ENCODE measurements at regions not wholly inside any gene's neighbourhood (a gene's known extent, or its start where the extent isn't known, plus 50 kb on each side); places are given as distances from the start of the nearest gene placed in this dataset.

DNA sequence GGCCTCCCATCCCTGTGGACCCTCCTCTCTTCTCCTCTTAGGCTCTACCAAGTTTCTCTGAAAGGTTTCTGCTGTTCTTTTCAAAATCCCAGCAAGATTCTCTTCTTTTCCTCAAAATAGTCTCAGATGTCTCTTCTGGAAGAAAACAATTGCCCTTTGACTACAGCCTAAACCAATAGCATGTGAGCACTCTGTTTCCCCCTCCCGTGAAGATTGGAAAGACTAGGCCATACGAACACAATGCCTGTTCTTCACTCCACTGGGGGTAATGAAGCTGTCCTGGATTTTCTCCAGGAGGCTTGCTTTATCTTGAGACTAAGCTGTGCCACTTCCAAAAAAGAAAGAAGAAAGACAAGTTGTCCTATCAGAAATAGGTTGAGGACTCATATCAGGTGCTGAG, 178.7 kb upstream of the MCTP2 start:
- DNase-seq = no peak

DNA sequence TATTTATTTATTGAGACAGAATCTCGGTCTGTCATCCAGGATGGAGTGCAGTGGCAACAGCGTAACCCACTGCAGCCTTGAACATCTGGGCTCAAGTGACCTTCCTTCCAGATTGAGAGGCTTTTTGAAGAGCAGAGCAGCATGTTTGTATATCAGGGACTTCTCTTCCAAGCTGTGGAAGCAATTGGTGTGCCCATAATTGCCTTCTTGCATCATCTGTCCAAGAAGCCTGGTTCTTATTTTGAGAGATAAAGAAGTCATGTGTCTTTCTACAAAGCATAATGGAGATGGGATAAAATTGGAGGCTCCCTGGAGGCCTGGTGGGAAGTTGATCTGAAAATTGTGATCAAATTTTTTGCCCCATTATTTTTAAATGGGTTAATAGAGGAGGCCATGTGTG, 183.8 kb upstream of the MCTP2 start:
- DNase-seq = no peak

DNA sequence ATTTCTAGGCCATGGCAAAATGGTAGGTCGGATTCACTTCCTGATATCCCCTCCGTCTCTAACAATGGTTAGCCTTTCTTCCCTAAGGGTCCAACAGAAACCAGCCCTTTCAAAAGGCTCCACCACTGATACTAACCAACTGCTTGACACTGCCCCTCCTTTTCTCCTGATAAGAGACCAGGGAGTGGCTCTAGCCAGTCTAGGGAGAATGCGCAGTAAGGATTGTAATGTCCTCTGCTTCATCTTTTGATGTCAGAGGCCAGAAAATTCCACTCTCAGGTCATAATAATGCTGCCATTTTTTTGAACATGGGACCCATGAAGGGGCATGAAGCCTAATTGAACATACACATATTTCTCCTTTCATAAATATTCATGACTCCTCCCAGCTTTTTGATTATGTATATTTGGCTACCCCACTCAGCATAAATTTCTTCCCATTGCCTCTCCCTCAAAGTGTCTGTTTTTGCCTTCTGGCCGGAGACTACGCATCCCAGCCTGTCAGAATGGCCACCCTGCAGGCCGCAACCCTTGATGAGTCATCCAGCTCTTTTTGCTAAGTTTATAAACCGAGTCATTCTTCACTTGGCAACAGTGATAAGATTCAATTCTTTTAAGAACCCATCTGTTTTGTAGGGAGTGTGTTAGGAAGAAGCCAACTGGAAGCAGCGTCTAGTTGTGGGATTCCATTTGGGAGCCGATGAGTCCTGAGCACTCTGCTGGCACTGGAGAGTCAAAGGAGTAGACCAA, 189.0 kb upstream of the MCTP2 start:
- DNase-seq = no peak

DNA sequence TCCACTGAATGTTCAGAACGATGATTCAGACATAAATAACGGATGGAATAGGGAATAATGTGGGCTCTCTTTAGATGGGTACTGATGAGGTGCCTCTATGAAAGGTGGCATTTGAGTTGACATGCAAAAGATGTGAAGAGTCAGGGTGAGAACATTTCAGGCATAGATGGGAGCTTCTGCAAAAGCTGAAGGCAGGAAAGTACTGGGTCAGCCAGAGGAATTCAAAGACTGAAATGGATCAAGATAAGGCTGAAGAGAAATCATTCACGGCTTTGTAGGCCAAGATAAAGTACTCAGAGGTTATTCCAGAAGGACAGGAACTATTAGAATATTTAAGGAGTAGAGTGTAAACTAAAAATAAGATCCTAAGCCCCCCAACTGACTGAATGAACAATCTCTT, 189.6 kb upstream of the MCTP2 start:
- DNase-seq = no peak

DNA sequence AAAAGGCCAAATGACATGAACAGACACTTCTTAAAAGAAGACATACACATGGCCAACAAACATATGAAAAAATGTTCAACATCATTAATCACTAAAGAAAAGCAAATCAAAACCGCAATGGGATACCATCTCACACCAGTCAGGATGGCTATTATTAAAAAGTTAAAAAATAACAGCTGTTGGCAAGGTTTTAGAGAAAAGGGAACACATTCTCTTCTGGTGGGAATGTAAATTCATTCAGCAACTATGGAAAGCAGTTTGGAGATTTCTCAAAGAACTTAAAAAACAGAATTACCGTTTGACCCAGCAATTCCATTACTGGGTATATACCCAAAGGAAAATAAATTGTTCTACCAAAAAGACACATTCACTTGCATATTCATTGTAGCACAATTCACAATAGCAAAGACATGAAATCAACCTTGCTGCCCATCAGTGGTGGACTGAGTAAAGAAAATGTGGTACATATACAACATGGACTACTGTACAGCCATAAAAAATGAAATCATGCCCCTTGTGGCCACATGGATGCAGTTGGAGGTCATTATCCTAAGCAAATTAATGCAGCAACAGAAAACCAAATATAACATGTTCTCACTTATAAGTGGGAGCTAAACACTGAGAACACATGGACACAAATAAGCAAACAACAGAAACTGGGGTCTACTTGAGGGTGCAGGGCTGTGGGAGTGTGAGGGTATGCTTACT, 190.7 kb upstream of the MCTP2 start:
- no peak for DNase-seq

DNA sequence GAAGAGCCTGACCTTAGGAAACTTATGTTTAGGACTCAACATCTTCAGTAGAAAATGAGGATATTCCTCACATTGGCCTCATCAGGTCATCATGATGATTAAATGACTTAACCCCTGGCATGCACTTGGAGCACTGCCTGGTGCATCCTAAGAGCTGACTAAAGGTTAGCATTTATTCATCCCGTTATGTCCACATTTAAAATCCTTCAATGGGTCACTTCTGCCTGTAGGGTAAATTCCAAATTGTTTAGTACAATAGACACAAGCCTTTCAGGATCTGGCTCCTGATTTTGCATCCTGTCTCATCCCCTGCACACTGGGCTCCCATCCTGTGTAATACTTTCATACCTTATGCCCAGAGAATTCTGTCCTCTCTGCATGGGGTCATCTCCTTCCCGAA, 195.2 kb upstream of the MCTP2 start:
- no peak for DNase-seq

DNA sequence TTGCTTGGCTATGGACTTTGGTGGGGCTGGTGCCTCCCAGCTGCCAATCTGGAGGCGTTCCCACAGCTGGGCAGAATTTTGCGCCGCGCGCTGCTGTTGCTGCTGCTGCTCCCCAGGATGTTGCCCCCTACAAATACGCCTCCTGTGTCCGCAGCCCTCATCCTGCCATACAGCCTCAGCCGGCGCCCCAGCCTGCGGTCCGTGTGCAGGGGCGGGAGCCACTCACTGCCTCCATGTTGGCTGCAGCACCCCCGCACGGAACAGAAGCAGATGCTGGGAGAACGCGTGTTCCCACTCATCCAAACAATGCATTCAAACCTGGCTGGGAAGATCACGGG, 197.7 kb upstream of the MCTP2 start:
- no peak for DNase-seq

DNA sequence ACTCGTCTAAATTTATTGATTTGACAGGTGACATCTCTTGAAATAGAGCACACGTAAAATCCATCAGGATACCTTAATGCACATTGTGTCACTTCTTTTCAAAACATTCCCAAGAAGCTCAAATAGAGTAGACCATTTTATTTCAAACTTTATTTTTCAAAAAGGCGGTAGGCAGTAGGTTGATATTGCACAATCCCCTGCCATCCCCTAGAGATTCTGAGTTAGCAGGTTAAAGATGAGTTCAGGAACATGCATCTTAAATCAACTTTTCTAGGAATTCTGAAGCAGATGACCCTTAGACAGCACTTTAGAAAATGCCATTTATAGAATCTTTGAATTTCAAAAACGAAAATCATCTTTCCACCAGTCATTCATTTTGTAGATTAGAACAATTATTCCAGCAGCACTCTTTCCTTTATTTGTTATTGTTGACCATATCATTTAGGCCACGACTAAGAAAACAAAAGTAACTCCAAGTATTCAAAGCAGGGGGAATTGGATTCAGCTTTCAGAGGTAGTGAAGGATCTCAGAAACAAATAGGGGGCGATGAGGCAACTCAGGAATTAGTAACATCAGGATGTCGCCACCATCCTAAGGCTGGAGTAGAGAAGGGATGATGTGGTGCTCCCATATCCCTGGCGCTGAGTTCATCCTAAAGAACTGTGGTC, 198.2 kb upstream of the MCTP2 start:
- no peak for DNase-seq

DNA sequence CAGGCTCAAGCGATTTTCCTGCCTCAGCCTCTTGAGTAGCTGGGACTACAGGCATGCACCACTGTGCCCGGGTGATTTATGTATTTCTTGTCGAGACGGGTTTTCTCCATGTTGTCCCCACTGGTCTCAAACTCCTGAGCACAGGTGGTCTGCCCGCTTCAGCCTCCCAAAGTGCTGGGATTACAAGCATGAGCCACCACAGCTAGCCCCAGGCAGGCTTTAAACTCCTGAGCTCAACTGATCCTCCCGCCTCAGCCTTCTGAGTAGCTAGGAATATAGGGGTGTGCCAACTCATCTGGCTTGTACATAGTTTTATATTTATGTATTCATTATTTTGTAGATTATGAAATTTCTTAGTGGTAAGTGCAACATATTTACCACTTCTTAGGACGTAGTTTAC, 198.8 kb upstream of the MCTP2 start:
- no peak for DNase-seq

DNA sequence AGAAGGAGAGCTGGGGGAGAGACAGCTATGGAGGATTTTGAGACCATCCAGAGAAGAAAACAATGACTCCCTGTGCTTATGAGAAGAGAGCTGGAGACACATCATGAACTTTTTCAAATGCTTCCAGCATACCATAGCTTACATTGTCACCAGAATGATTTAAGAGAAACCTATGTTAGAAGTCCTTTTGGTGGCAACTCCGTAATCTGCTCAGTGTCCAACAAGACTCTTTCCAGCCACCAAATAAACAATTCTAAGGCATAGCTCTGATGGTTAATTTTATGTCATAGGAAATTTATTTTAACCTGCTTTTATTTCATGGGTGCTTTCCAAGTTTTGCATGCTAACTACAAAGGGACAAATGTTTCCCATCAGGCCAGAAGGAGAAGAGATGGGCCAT, 200.3 kb upstream of the MCTP2 start:
- no peak for DNase-seq

DNA sequence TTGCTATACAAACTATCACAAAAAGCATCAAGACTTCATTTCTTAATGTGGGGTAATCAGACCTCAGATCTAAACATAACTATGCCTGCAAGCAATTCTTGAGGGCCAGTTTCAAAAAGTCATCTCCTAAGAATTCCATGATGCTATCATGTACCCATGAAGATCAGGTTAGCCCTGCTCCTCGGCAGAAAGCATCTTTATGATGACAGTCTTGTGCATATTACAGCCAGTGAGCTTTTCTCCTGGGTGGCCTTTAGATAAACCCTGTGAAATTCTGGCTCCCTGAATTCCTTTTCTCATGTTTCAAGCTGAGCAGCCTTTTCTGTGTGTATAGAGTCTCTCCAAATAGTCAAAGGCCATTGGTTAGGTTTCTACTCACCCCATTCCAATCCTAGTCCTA, 201.9 kb upstream of the MCTP2 start:
- no peak for DNase-seq

DNA sequence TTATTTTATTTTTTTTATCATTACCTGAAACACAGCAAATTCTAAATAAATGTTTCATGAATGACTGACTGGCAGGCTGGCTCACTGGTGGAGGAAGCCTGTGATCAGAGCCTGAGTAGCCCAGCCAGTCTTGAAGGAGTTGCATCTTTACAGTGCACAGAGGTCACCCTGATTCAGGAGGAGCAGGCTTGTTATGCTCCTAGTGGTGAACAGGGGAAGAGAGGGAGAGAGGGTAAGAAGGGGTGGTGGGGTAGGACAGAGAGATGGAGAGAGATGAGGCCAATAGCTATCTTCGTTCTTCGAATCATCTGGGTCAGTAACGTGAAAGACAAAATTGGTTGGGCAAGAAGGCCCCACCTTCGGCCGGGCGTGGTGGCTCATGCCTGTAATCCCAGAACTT, 202.6 kb upstream of the MCTP2 start:
- no peak for DNase-seq

DNA sequence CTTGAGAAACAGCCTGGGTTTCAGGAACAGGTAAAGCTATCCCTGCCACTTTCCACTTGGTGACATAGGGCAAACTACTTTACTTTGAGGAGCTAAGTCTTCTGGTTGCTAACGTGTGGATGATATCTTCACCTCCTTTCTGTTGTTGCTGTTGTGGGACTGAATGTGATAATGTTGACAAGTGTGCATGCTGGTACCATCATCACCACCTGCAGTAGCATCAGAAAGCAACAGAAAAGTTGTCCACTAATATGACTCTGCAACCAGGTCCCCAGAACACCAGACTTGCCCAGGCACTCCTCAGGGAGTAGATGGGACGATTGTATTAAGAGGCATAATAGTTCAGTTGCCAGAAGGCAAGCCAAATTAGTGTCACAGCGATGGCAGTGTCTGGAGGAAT, 203.2 kb upstream of the MCTP2 start:
- no peak for DNase-seq

DNA sequence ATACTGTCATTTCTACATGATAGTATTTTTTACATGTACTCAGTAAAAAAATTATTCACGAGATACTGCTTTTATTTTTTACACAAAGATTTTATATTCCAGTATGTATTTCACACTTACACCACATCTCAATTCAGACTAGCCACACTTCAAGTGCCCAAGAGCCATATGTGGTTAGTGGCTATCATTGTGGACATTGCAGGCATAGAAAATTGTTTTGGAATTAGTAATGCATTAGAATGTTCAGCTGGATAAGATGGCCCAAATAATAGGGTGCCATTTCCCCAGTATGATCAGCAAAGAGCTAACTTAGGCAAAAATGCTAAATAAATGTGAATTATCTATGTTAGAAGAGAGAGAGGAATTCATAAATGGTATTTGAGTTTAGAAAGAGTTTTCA, 203.8 kb upstream of the MCTP2 start:
- DNase-seq = no peak

DNA sequence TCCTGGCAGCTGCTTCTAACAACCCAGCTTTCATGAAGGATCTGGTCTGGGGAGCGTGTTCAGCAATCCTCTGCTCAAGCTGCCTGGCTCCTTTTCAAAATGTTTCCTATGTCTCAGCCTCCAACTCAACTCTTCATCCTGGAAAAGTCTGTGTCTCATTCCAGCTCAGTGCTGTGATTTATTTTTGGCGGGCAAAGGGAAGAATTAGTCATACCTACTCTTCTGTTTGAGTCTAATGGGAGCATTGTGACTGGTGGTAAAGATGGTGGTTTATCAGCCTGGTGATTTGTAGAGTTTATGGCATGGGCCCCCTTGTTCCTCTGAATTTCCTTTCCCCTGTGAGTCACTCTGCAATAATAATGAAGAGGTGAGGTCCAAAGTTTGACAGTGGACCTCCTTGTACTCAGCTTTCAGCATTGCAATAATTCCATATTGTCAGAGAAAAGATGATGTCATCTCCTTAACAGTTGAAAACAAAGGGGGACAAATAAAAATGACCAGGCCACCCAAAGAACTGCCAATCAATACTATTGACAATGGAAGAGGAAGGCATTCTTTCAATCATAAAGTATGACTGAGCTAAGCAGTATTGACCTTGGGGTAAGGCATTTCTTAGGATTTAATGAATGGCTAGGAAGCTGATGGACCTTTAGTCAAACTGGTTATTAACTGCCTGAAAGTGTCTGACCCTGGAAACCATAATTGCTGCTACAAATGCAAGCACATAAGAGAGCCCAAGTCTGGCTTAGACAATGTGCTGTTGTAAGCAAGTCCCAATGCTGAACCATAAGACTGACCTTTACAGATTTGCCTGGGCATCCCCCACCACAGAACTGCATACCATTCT, 204.7 kb upstream of the MCTP2 start:
- DNase-seq = no peak

DNA sequence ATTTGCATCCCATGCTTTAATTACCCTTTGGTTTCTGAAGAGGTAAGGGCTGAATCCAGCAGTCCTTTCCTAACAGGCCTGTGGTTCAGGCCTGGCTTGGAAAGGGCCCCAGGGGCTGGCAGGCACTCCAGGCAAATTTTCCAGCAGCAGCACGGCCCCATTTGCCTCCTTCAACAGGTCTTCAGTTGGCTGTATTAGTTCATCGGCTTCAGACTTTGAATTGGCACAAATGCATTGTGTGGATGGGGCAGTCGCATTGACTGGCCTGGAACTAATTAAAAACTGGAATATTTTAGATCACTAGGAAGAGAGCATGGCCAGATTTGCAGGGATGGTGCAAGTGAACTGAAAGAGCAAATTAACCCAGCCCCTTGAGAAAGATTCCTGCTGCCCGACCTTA, 207.8 kb upstream of the MCTP2 start:
- DNase-seq = no peak

DNA sequence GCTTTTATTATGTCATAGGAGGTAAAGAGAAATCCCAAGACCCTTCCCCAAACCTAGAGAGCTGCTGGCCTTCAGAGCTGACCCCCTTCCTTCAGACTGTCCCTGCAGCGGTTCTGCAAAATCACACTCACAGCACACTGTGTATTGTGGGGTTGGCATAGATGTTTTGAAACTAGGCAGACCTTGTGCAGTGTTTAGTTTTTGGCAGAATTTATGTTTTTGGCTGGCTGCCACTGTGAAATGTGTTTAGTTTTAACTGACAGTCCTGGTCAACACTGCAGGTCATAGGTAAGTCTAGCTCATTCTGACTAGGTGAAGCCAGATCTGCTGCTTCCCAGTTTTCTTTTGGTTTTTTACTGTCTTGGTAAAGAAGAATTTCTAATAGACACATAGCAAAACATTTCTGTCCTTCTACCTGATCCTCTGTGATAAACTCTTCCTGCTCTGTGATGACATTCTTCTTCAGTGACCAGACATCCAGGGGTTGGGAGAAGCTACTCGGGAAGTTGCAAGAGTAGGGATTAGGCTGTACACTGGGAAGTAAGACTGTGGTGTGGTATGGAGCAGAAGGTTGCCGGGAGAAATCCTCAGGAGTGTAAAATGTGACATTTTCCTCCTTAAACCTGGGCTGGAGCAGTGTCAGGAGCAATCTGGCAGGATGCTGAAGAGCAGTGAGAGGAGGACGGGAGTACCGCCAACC, 209.6 kb upstream of the MCTP2 start:
- no peak for DNase-seq

DNA sequence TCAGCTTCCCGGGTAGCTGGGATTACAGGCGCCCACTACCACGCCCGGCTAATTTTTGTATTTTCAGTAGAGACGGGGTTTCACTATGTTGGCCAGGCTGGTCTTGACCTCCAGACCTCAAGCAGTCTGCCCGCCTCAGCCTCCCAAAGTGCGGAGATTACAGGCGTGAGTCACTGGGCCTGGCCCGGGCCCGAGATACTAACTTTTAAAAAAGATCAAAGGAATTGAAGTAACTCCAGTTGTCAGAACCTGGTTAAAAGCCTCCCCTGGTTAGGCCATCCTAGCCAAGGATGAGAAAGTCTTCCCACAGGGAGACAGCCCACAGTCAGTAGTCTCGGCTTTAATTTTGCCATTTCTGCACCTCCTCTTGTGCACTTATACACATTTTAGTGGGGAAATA, 212.3 kb upstream of the MCTP2 start:
- DNase-seq = no peak

DNA sequence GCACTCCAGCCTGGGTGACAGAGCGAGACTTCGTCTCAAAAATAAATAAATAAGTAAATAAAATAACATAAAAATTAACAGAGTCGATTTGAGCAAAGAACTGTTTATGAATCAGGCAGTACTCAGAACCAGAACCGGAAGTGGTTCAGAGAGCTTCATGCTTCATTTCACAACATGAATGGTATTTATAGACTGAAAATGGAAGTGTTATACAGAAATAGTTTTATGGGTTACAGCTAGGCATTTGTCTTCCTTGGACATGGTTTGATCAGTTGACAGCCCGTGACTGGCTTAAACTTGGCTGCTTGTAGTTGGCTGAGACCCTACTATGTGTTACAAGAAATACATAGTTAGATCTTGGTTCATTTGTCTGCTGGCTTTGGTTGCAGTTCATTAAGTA, 216.0 kb upstream of the MCTP2 start:
- no peak for DNase-seq

DNA sequence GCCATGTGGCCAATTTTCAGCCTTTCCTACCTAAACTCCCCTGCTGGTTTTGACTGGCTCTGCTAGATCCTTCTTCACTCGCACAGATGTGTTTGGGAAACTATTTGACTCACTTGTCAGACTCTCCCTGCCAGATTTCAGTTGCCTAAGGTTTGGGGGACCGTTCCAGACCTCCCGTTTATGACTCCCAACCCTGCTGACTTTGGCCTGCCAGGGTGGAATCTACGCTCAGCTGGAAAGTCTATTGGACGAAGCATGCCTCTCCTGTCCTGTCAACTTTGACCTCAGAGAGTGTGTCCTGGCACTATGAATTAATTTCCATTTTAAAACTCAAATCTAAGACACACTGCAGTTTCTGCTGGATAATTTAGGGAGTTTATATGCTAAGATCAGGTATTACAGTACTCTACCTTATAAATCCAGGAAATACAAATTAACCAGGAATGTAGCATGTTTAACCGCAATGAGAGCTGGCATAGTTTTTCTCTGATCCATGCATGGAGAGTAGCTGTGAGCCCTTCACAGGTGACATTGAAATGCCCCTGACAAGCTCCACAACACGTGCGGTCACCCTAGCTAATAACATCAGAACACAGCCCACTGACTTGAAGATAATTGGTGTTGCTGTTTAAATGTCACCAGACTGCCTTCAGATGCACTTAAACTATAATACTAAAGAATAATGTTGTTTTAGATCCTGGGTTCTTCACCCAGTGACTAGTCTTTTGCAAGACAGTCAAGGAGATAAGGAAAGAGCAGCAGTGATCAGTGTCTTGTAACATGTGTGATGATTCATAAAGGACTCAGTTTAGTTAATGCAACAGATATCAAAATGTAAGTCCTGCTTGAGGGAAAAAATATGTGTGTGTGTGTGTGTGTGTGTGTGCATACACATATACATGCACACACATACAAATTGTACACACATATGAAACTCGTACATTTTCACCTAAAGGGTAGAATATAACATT, 223.0 kb upstream of the MCTP2 start:
- no peak for DNase-seq

DNA sequence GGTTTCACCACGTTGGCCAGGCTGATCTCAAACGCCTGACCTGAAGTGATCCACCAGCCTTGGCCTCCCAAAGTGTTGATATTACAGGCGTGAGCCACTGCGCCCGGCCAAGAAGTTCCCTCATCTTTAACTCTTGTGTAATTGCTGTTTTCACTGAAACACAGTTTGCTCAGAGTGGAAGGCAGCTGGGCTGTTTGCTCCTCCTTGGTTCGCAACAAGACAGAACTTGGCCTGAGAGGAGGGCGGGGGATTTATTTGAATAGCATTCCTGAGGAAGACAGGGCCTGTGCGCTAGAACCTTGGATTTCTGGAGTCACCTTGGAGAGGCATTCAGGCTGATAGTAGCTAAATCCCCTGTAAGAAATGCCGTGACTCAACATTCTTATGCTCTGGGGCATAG, 226.7 kb upstream of the MCTP2 start:
- DNase-seq = no peak

DNA sequence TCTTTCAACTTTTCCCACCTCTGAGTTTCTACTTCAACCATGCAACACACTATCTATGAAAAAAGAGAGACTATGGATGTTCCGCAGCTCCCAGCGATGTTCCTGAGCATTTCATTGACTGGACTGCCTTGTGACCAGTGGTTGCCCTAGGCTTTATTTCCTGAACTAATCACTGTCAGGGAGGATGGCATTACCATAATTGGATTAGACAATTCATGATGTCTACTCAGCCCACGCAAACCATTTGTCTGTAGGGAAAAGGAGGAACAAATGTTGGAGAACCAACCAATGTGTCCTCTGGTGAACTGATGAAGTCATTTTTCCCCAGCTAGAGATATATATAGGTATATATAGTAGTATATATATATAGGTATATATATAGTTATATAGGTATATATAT, 229.3 kb upstream of the MCTP2 start:
- no peak for DNase-seq

Measured in NCI-H1105 treated with DMSO at 0.1 percent for 48 hours (cell line).